Hepatocyte (in vitro differentiated cells): ENCODE measurements at regions not wholly inside any gene's neighbourhood (a gene's known extent, or its start where the extent isn't known, plus 50 kb on each side); places are given as distances from the start of the nearest gene placed in this dataset.

Source experiments
- CTCF ChIP-seq: fragments of 200-600 bp; sonication (generic); IDR thresholded peaks from 2 replicates; pipeline ENCODE4 v1.5.1; 2016; ENCODE audit warnings: antibody characterized with exemption, mild to moderate bottlenecking; ENCODE audit not compliant: poor library complexity
- EZH2 ChIP-seq: fragments of 200-600 bp; sonication (generic); IDR thresholded peaks from 2 replicates; pipeline ENCODE4 v1.6.1; 2016; ENCODE audit warnings: antibody characterized with exemption, mild to moderate bottlenecking, borderline replicate concordance

GRCh38 chr1:198848649-198849048, 209.8 kb downstream of the PTPRC start:
- no peak for TF ChIP-seq EZH2
- no peak for TF ChIP-seq CTCF
